ENCODE measurements at regions not wholly inside any gene's neighbourhood (a gene's known extent, or its start where the extent isn't known, plus 50 kb on each side); places are given as distances from the start of the nearest gene placed in this dataset.

- DNase-seq (ENCODE audit: low read depth): no peak
These were observed 126.0 kb upstream of the BOD1 start for GRCh38 chr5:173742432-173742816.

GRCh38 chr5:173743641-173744343 lies 127.3 kb upstream of the BOD1 start:
- no peak for DNase-seq (ENCODE audit: low read depth)

DNA sequence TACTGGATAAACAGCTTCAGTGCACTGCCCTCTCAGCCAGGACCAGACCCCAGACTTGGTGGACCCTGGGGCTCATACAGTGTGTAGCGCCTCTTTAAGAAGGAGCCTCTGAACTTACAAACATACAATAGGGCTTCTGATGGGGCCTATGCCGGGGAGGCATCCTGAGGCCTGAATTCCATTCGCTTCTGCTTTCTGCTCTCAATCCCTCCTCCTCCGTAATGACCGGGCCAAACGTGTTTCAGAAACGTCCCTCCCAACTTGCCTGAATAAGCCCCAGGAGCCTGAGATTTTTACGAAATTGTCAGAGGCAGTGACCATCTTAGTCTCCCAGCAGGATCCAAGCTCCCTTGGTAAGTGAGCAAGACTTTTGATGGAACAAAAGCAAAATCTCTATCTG lies 128.1 kb upstream of the BOD1 start:
- DNase-seq (ENCODE audit: low read depth): no peak

GRCh38 chr5:173745123-173745522 lies 128.7 kb upstream of the BOD1 start:
- DNase-seq (ENCODE audit: low read depth): no peak

DNA sequence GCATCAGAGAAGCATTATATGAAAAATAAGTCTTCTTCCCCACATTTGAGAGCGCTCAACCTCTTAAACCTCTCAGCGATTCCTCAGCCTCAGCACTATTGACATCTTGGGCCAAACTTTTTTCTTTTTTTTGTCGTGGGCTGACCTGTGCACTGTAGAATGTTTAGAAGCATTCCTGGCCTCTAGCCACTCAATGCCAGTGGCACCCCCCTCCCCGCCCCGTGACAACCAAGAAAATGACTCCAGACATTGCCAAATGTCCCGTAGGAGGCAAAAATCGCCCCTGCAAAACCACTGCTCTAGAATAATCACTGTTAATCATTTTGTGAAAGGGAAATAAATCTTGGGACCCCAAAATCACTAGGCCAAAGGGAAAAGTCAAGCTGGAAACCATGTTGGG lies 129.1 kb upstream of the BOD1 start:
- DNase-seq (ENCODE audit: low read depth): no peak

DNA sequence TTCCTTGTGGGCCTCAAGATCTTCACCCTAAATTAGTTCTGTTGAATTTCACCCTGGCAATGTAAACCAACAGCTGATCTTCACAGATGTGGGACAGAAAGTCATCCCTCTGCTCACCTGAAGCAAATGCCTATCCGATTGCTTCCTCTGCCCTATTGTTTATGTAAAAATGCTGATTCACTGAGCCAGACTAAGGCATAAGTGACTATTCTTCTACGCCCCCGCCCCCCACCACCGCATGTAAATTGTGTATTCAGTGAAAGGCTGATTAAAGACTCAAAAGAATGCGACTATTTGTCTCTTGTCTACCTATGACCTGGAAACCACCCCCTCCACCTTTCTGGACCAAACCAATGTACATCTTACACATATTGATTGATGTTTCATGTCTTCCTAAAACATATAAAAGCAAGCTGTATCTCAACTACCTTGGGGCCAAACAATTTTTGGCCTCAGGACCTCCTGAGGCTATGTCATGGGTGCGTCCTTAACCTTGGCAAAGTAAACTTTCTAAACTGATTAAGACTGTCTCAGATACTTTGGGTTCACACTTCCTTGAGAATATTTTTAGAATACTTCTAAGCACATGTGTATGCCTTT lies 129.7 kb upstream of the BOD1 start:
- no peak for DNase-seq (ENCODE audit: low read depth)

DNA sequence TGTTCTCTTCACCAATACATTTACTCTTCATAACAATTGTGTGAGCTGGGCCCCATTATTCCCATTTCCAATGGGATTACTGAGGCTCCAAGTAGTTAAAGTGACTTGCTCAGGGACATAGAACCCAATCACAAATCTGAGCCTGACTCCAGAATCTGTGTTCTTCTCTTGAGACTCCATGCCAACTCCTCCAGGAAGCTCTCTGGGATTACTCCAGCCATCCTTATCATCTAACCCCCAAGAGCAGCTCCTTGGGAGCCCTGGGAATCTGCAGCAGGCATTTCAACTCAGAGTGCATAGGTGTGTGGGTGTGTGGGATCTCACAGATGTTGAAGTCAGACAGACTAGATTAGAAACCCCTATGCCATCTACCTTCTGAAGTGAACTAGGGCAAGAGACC lies 131.4 kb upstream of the BOD1 start:
- no peak for DNase-seq (ENCODE audit: low read depth)

DNA sequence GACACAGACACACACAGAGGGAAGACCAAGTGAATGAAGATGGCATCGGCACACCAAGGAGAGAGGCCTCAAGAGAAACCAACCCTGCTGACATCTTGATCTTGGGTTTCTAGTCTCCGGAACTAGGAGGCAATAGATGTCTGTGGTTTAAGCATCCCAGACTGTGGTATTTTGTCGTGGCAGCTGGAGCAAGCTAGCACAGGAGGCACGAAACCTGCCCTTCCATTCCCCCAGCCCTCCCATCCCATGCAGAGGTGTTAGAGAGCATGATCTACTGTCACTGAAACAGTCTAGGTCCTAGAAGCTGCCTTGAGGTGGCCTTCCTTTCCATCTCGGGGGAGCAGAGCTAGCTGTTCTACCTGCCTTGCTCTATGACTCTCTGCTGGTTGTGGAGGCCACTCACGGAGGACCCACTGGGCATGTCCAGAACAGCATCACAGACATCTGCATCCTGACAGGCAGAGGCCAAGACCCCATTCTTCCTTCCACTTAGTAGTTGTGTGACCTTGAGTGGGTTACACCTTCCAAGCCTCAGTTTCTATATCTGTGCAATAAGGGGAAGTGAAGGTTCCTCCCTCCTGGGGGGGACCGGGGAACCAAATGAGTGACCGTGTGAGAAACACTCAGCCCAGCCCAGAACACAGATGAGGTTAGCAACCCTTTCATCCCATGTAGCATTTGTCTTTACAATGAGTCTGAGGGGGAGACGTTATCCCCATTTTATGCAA lies 134.3 kb upstream of the BOD1 start:
- DNase-seq (ENCODE audit: low read depth): no peak

GRCh38 chr5:173751266-173751600 lies 134.8 kb upstream of the BOD1 start:
- no peak for DNase-seq (ENCODE audit: low read depth)

- no peak for DNase-seq (ENCODE audit: low read depth)
These were observed 135.5 kb upstream of the CPEB4 start for GRCh38 chr5:173752653-173753052.

DNA sequence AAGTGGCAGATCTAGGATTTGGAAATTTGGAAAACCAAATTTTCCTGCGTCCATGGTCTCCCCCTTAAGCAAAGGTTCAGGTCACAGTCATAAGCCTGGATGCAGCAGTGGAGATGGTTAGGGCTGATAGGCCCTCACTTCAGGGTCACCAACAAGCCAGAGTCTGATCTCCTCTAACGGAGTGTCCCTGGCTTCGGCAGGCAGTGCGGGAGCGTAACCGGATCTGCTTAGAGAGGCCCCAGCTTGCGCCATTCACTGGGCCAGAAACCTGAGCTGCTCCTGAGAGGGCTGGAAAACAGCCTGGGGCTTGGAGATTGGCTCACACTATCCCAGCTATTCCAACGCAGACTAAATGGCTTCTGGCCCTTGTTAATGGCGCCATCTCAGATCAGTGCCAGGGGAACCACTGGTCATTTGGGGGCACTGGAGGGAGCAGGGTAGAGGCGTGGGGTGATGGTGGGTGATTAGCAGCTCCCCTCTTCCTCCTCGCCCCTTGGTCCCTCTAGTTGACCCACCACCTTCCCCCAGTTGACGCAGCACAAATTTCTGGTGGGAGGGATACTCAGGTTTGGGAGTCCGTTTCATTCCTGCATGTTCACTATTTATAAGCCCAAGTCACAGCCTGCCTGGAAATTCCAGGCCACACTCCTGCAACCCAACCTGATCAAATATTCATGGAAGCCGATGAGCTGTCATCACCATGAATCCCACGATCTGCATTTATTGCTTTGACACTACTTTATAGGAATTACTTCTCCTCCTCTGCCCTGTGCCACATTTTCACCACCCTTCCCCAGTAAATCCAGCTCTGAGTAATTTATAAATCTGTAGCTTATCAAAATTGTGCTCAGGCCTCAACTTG lies 134.6 kb upstream of the CPEB4 start:
- DNase-seq (ENCODE audit: low read depth): no peak

DNA sequence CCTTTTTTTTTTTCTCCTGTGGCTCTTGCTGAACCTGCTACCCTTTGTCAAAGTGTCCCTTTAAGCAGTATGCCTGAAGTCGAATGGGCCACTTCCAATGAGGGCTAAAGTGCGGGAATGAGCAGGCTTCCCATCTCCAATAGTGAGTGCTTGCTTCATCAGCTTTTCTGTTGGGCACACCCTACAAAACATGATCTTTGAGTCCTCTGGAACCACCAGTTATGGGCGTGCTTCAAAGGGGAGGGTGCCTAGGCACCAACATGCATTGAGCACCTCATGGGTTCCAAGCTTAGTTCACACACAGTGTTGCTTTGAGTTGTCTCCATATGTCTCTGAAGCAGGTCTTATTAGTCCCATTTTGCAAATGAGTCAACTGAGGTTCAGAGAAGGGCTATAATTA lies 132.8 kb upstream of the CPEB4 start:
- DNase-seq (ENCODE audit: low read depth): no peak

GRCh38 chr5:173757403-173758209 lies 130.5 kb upstream of the CPEB4 start:
- DNase-seq (ENCODE audit: low read depth): no peak

GRCh38 chr5:173758676-173759075 lies 129.5 kb upstream of the CPEB4 start:
- DNase-seq (ENCODE audit: low read depth): no peak

DNA sequence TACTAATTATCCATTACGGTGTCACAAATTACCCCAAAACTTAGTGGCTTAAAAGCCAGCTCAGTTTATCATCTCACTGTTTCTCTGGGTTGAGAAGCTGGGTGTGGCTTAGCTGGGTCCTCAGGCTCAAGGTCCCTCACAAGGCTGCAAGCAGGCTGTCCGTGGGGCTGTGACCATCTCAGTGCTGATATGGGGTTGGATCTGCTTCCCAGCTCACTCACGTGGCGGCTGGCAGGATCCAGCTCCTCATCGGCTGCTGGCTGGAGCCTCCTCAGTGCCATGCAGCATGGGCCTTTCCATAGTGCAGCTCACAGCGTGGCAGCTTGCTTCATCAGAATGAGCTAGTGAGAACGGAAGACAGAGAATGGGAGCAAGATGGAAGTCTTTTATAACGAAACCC lies 128.5 kb upstream of the CPEB4 start:
- DNase-seq (ENCODE audit: low read depth): no peak

GRCh38 chr5:173760461-173761177 lies 127.5 kb upstream of the CPEB4 start:
- DNase-seq (ENCODE audit: low read depth): no peak

DNA sequence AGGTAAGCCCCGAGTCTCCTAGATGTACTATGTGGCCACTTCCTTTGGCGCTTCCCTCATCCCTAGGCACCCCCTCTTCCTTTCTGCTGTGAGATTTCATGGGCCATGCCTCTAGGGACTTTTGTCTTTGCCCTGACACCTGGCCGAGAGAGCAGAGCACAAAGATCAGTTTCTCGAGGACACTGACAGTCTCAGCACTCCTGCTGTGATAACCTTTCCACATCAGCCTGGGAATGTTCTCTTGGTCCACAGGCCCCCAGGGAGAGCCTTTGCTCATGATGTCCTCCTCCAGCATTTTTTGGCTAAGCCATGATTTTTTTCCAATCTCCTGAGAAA lies 127.0 kb upstream of the CPEB4 start:
- DNase-seq (ENCODE audit: low read depth): no peak

- DNase-seq (ENCODE audit: low read depth): no peak
These were observed 126.1 kb upstream of the CPEB4 start for GRCh38 chr5:173762045-173762444.

- DNase-seq (ENCODE audit: low read depth): no peak
These were observed 125.2 kb upstream of the CPEB4 start for GRCh38 chr5:173762930-173763329.

GRCh38 chr5:173763410-173763809 lies 124.7 kb upstream of the CPEB4 start:
- no peak for DNase-seq (ENCODE audit: low read depth)

- DNase-seq (ENCODE audit: low read depth): no peak
These were observed 123.7 kb upstream of the CPEB4 start for GRCh38 chr5:173764332-173765028.
